SJSA1 (cell line): ENCODE measurements at regions not wholly inside any gene's neighbourhood (a gene's known extent, or its start where the extent isn't known, plus 50 kb on each side); places are given as distances from the start of the nearest gene placed in this dataset.
A peak's percentile ranks its signal among the peaks of the same experiment; 100 is the strongest.
"Not testable (repeated sequence)": the region's sequence is repeated elsewhere in the genome, so short reads cannot be mapped to it uniquely, and the experiment has no call there.

Experiments used
- DNase-seq, 2 experiments: peaks; one replicate each; pipeline ENCODE4 v3.0.0-alpha.2; 2015 to 2020; ENCODE audit warnings: low spot score in 2 of 2, low read depth in 1 of 2
- H3K27ac ChIP-seq: fragments of 250-450 bp; sonication (Bioruptor Pico); 2 replicates; pipeline ENCODE4 v1.5.1; 2020; ENCODE audit warnings: mild to moderate bottlenecking, moderate library complexity
- H3K27me3 ChIP-seq: fragments of 250-450 bp; sonication (Bioruptor Pico); replicated peaks from 2 replicates; pipeline ENCODE4 v1.5.1; 2020; ENCODE audit warnings: mild to moderate bottlenecking, moderate library complexity
- H3K36me3 ChIP-seq: fragments of 250-450 bp; sonication (Bioruptor Pico); 2 replicates; pipeline ENCODE4 v1.5.1; 2020; ENCODE audit warnings: mild to moderate bottlenecking
- H3K4me1 ChIP-seq: fragments of 250-450 bp; sonication (Bioruptor Pico); replicated peaks from 2 replicates; pipeline ENCODE4 v1.6.1; 2021; ENCODE audit warnings: mild to moderate bottlenecking
- H3K4me3 ChIP-seq: fragments of 250-450 bp; sonication (Bioruptor Pico); 2 replicates; pipeline ENCODE4 v1.5.1; 2020; ENCODE audit warnings: mild to moderate bottlenecking
- H3K9me3 ChIP-seq: fragments of 250-450 bp; sonication (Bioruptor Pico); replicated peaks from 2 replicates; pipeline ENCODE4 v1.5.1; 2020; ENCODE audit warnings: mild to moderate bottlenecking

DNA sequence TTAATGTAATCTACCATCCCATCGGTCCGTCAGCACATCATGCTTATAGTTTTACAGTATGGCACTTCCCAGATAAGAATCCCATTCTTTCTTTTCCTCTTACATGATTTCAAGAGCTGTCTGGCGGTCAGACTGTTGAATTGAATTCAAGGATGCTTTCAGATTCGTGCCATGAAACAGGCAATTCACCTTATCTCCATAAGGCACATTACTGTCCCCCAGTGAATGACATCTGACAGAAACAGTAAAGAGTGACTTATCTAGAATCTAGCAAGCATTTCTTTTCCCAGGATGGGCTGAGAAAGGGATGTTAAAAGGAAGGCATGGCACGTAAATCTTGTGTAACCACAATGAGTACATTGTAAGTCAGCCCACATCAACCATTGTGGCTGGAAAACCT is 61.1 kb upstream of the SEM1 start:
- no peak overlapping the region for H3K27ac ChIP-seq
- DNase-seq: no peak
- no peaks in the 10 kb centered on the region for H3K36me3 ChIP-seq
- no peaks in the 10 kb centered on the region for H3K9me3 ChIP-seq
- H3K27me3 ChIP-seq: no peaks in the 10 kb centered on the region
- no peak overlapping the region for H3K4me3 ChIP-seq
- H3K4me1 ChIP-seq: no peaks in the 10 kb centered on the region

DNA sequence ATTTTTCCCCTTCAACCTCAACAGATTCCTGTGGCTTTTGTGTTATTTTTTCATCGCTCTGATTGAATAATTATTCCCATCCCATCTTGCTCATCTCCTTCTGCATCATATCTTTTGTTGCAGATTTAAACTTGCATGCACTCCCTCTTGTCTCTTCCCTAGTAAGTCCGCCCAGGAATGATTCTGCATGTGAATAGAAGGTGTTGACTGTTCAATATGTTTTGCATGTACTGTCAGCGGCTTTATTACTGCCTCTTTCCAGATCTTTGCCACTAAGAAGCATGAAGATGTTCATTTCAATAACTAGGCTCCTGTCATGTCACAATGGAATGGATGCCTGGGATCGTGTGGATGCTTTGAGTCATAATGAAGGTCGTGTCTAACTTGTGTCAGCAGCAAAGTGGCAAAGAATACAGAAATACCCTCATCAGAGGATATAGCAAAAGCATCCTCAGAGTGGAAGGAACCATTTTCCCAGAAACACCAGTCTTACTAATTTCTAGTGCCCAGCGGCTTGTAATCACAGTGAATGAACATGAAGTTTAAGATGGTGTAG is 62.6 kb upstream of the SEM1 start:
- H3K27ac ChIP-seq: no peak overlapping the region
- H3K36me3 ChIP-seq: no peaks in the 10 kb centered on the region
- no peaks in the 10 kb centered on the region for H3K27me3 ChIP-seq
- no peak for DNase-seq
- no peaks in the 10 kb centered on the region for H3K9me3 ChIP-seq
- H3K4me3 ChIP-seq: no peak overlapping the region
- H3K4me1 ChIP-seq: no peaks in the 10 kb centered on the region

GRCh38 chr7:96773483-96773882 is 63.8 kb upstream of the SEM1 start:
- H3K27me3 ChIP-seq: no peaks in the 10 kb centered on the region
- H3K9me3 ChIP-seq: no peaks in the 10 kb centered on the region
- H3K27ac ChIP-seq: no peak overlapping the region
- no peak overlapping the region for H3K4me3 ChIP-seq
- H3K36me3 ChIP-seq: no peaks in the 10 kb centered on the region
- H3K4me1 ChIP-seq: no peaks in the 10 kb centered on the region
- no peak for DNase-seq

DNA sequence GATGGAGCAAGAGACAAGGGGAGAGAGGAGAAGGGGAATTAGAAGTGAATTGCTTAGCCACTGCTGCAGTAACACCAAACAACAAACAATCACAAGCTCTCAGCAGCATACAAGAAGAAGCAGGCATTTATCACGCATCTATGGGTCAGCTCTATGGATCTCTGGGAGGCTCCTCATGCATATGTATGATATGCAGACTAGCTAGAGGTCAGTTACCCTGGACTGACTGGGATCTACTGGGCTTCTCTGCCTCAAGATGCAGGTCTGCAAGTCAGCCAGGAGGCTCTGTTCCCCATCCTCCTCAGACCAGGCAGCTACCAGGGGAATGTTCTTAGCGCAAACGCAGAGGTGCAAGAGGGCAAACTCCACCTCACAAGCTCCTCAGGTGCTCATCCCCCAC is 64.7 kb upstream of the SEM1 start:
- no peaks in the 10 kb centered on the region for H3K36me3 ChIP-seq
- no peak for DNase-seq
- H3K27ac ChIP-seq: no peak overlapping the region
- H3K4me3 ChIP-seq: no peak overlapping the region
- H3K27me3 ChIP-seq: no peaks in the 10 kb centered on the region
- no peaks in the 10 kb centered on the region for H3K9me3 ChIP-seq
- no peaks in the 10 kb centered on the region for H3K4me1 ChIP-seq

DNA sequence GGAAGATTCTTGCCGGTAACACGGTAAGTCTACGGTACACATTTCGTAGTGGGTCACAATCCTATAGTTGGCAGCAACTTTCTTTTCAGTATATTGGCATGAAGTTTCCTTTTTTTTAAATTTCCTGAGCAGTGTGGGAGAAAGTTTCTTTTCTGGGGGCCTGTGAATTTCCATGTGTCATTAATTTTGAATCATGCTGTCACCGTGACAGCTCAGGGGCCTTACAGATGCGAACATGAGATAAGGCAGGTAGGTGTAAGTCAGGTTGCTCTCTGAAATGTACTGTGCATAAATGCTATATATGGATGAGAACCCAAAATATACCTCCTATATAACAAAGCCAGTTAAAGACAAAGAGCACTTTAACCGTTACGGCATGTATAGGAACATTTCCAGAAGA is 65.4 kb upstream of the SEM1 start:
- H3K36me3 ChIP-seq: no peaks in the 10 kb centered on the region
- H3K4me3 ChIP-seq: no peak overlapping the region
- no peak overlapping the region for H3K27ac ChIP-seq
- H3K4me1 ChIP-seq: no peaks in the 10 kb centered on the region
- no peak for DNase-seq
- H3K27me3 ChIP-seq: no peaks in the 10 kb centered on the region
- H3K9me3 ChIP-seq: no peaks in the 10 kb centered on the region

DNA sequence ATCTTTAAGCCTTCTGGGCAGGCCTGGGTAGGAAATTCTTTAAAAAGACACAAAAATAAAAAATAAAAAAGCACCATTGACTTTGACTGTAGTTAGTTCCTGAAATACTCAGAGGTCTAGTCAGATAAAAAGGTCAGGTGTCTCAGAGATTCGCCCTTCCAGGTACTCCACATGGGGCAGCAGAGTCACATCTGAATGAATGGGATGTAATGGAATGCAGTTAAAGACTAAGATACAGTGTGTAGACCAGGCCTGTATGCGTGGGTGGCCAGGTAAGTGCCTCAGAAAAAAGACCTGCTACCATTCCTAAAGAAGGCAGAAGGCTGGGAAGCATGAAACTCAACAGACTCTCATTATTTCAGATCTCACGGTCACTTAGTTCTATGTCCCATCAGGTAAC is 68.6 kb upstream of the SEM1 start:
- Histone ChIP-seq H3K27ac (no peak overlapping the region), H3K36me3 (no peaks in the 10 kb centered on the region), H3K27me3 (no peaks in the 10 kb centered on the region), H3K9me3 (no peaks in the 10 kb centered on the region), H3K4me1 (no peaks in the 10 kb centered on the region), H3K4me3 (no peak overlapping the region)
- DNase-seq: no peak

GRCh38 chr7:96781919-96782318 is 72.3 kb upstream of the SEM1 start:
- Histone ChIP-seq H3K9me3 (no peaks in the 10 kb centered on the region), H3K27me3 (no peaks in the 10 kb centered on the region), H3K4me1 (peaks cover 9% of the 10 kb centered on the region; the same call in 1 of the 2 replicates), H3K27ac (no peak overlapping the region), H3K4me3 (no peak overlapping the region), H3K36me3 (no peaks in the 10 kb centered on the region)
- DNase-seq: no peak

DNA sequence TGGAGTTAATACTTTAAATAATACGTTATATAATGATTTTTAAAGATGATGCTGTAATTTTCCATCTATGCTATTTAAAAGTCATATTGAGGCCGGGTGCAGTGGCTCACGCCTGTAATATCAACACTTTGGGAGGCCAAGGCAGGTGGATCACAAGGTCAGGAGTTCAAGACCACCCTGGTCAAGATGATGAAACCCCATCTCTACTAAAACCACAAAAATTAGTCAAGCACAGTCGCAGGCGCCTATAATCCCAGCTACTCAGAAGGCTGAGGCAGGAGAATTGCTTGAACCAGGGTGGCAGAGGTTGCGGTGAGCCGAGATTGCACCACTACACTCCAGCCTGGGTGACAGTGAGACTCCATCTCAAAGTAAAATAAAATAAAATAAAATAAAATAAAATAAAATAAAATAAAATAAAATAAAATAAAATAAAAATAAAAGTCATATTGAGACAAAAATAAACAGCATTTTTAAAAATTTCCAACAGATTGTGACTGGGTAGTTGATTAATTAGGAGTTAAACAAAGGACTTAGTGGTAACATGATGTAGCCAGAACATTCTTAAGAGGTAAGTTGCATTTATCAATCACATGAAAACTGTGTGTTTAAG is 73.1 kb upstream of the SEM1 start:
- H3K27ac ChIP-seq, H3K27me3 ChIP-seq, H3K9me3 ChIP-seq, H3K36me3 ChIP-seq, H3K4me1 ChIP-seq, H3K4me3 ChIP-seq: not testable (repeated sequence)
- DNase-seq: peak in 1 of 2 experiments; percentile 9

GRCh38 chr7:96784597-96784996 is 75.0 kb upstream of the SEM1 start:
- Histone ChIP-seq H3K27me3 (no peaks in the 10 kb centered on the region), H3K4me1 (peaks cover 9% of the 10 kb centered on the region; the same call in 1 of the 2 replicates), H3K9me3 (no peaks in the 10 kb centered on the region), H3K4me3 (no peak overlapping the region), H3K27ac (no peak overlapping the region), H3K36me3 (no peaks in the 10 kb centered on the region)
- no peak for DNase-seq

GRCh38 chr7:96786261-96786997 is 76.8 kb upstream of the SEM1 start:
- Histone ChIP-seq H3K4me1 (peaks cover 9% of the 10 kb centered on the region; the same call in 1 of the 2 replicates), H3K27me3 (no peaks in the 10 kb centered on the region), H3K9me3 (no peaks in the 10 kb centered on the region), H3K4me3 (no peak overlapping the region), H3K36me3 (no peaks in the 10 kb centered on the region), H3K27ac (no peak overlapping the region)
- peak in 1 of 2 experiments; percentile 6 for DNase-seq

DNA sequence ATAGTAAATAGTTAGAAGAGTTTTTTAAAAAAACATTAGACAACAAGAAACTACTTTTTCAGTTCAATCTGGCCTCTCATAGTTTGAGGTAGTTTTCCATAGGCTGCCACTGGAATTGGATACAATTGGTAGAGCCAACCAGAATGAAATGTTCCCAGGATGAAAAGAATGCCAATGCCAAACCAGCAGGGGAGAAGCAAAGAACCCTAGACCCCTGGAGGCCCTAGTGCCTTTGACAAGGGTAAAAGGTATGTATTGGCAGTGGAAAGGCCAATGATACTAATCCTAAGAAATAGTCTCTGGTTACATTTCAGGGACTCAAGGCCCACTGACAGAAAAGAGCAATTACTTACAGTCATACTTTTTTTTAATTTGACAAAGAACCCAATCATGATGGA is 77.4 kb upstream of the SEM1 start:
- Histone ChIP-seq H3K27me3 (no peaks in the 10 kb centered on the region), H3K27ac (no peak overlapping the region), H3K36me3 (no peaks in the 10 kb centered on the region), H3K9me3 (no peaks in the 10 kb centered on the region), H3K4me1 (peaks cover 9% of the 10 kb centered on the region; the same call in 1 of the 2 replicates), H3K4me3 (no peak overlapping the region)
- DNase-seq: no peak

DNA sequence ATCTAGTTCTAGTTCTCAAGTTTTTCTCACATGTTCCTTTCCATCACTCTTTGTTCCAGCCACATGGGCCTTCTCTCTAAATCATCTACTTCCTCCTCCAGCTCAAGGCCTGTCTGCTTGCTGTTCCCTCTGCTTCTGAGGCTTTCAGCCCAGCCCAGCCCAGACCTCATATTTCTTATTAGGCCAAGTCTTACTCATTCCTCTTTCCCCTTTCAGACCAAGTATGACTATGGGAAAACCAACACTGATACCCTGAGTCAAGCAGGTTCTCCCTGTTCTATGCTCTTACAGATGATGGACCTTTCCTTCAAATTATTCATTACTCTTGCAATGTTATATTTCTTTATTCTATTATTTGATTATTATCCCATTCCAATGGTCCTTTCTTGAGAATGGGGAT is 80.3 kb upstream of the SEM1 start:
- Histone ChIP-seq H3K9me3 (no peaks in the 10 kb centered on the region), H3K4me1 (peaks cover 9% of the 10 kb centered on the region; the same call in 1 of the 2 replicates), H3K27me3 (no peaks in the 10 kb centered on the region), H3K4me3 (no peak overlapping the region), H3K27ac (no peak overlapping the region), H3K36me3 (no peaks in the 10 kb centered on the region)
- DNase-seq: no peak

DNA sequence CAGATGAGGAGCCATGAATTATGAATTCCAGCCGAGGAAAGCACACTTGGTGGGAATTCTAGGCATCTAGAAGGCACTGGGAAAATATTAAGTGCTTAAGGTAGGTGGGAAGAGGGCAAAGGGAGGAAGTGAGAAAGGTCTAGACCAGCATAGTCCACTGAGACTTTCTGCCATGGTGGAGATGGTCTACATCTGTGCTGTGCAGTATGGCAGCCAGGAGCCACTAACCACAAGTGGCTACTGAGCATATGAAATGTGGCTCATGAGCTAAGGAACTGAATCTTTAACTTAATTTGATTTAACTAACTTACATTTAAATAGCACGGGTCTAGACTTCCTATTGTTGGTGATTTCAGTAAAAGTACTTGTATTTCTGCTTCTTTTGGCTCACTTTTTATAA is 82.5 kb upstream of the SEM1 start:
- no peak for DNase-seq
- H3K27me3 ChIP-seq: no peaks in the 10 kb centered on the region
- H3K4me1 ChIP-seq: no peaks in the 10 kb centered on the region
- H3K27ac ChIP-seq: no peak overlapping the region
- H3K4me3 ChIP-seq: no peak overlapping the region
- H3K36me3 ChIP-seq: no peaks in the 10 kb centered on the region
- H3K9me3 ChIP-seq: no peaks in the 10 kb centered on the region

DNA sequence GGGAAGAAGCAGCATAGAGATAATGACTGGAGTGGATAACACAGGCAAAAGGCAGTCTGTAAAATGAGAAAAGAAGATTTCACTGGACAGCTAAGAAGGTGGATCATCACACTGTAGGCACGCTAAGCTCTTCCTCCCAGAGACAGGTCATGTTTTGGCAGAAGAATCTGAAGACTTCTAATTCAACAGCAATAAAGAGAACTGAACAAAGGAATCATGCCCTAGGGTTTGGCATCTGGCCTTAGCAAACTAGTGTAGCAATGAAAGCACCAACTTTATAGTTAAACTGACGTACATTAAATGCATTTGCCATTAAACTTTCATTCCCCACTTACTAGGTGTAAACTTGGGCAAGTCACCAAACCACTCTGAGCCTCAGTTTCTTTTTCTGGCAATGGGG is 84.4 kb upstream of the SEM1 start:
- H3K27ac ChIP-seq: no peak overlapping the region

More for the DNA sequence above, 84.4 kb upstream of the SEM1 start:
- no peaks in the 10 kb centered on the region for H3K36me3 ChIP-seq
- no peaks in the 10 kb centered on the region for H3K9me3 ChIP-seq
- DNase-seq: no peak
- H3K4me1 ChIP-seq: no peaks in the 10 kb centered on the region
- no peak overlapping the region for H3K4me3 ChIP-seq
- H3K27me3 ChIP-seq: no peaks in the 10 kb centered on the region
